Activated CD8-positive, alpha-beta T cell treated with anti-CD3 and anti-CD28 coated beads for 36 hours (primary cell): ENCODE measurements at regions not wholly inside any gene's neighbourhood (a gene's known extent, or its start where the extent isn't known, plus 50 kb on each side); places are given as distances from the start of the nearest gene placed in this dataset.

ENCODE experiments used
- ATAC-seq: fragments of 200-7000 bp; cut with Tn5 transposase; one replicate; pipeline ENCODE4 v1.10.0; 2021; ENCODE audit warnings: mild to moderate bottlenecking, moderate library complexity
- CTCF ChIA-PET: fragments of 350-600 bp; sonication (Branson Sonifier 250); formaldehyde crosslinking; loops from one replicate; lab custom pipeline; 2021; ENCODE audit warnings: antibody characterized with exemption; lab: Charles Lee
- POLR2A ChIA-PET: fragments of 350-600 bp; sonication (Branson Sonifier 250); formaldehyde crosslinking; loops from one replicate; lab custom pipeline; 2021; ENCODE audit warnings: antibody characterized with exemption; lab: Charles Lee
- DNase-seq: peaks from one replicate; pipeline ENCODE4 v3.0.0-alpha.2; 2020
- H3K27ac Mint-ChIP-seq: one replicate; pipeline ENCODE4 v1.8.0; 2021; ENCODE audit warnings: mild to moderate bottlenecking, mixed read lengths
- H3K27me3 Mint-ChIP-seq: one replicate; pipeline ENCODE4 v1.8.0; 2021; ENCODE audit warnings: mixed read lengths
- H3K36me3 Mint-ChIP-seq: one replicate; pipeline ENCODE4 v1.8.0; 2021; ENCODE audit warnings: low read depth, mixed read lengths
- H3K4me1 Mint-ChIP-seq: one replicate; pipeline ENCODE4 v1.8.0; 2021; ENCODE audit warnings: low read depth, mixed read lengths
- H3K4me3 Mint-ChIP-seq: one replicate; pipeline ENCODE4 v1.8.0; 2021; ENCODE audit warnings: mild to moderate bottlenecking, moderate library complexity, mixed read lengths
- H3K9me3 Mint-ChIP-seq: one replicate; pipeline ENCODE4 v1.8.0; 2021; ENCODE audit warnings: mixed read lengths
- intact Hi-C: fragments of 100-400 bp; cut with micrococcal nuclease; formaldehyde crosslinking; loops from one replicate; pipeline ENCODE4 v1.10.0; 2022
- TF ChIP-seq, protein P1 (sequence below): fragments of 200-600 bp; IDR thresholded peaks from one replicate; pipeline ENCODE4 v1.8.0; 2022; ENCODE audit warnings: antibody characterized with exemption, mild to moderate bottlenecking

DNA sequence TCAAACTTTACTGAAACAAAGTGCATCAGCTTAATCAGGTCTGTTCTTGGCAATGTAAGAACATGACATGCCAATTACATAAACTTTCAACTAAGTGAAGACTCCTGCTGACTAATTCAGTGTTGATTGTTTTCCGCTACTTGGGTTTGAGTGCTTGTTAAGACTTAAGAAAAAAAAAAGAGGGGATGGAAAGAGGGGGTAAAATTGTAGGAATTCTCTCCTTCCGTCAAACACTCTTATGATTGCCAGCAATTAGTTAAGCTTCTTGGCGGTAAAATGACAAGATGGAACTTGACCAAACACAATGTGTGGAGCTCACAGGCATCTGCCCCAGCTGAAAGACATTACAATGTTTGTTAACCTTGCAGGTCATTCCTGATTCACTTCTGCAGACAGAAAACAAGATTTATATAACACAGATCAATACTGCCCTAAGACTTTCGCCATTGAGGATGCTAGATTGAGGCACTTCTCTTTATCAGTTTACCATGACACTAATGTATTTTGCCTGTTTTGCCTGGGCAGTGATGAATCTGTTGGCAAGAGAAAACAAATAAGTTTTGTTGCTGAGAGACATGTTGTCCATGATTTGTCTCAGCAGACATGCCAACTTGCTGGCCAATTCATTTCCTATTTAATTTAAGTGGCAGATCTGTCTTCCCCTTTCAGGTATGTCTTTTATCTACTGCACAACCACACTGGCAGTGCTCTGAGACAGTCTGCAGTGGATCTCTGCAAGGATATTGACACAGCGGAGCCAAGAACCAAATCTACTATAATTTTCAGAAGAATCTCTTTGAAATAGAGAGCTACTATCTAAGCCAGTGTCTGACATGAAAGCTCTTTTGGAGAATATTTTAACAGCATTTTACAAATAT lies 410.0 kb upstream of the KCNH7 start:
- no peaks in the 10 kb centered on the region for H3K27me3 Mint-ChIP-seq
- no peaks in the 10 kb centered on the region for H3K36me3 Mint-ChIP-seq
- ChIA-PET CTCF (no interaction called here), POLR2A (no interaction called here)
- DNase-seq (no peak), ATAC-seq (no peak)
- H3K4me1 Mint-ChIP-seq: no peaks in the 10 kb centered on the region
- no peak overlapping the region for H3K27ac Mint-ChIP-seq
- intact Hi-C loops: no loop called here
- TF ChIP-seq, protein P1, sequence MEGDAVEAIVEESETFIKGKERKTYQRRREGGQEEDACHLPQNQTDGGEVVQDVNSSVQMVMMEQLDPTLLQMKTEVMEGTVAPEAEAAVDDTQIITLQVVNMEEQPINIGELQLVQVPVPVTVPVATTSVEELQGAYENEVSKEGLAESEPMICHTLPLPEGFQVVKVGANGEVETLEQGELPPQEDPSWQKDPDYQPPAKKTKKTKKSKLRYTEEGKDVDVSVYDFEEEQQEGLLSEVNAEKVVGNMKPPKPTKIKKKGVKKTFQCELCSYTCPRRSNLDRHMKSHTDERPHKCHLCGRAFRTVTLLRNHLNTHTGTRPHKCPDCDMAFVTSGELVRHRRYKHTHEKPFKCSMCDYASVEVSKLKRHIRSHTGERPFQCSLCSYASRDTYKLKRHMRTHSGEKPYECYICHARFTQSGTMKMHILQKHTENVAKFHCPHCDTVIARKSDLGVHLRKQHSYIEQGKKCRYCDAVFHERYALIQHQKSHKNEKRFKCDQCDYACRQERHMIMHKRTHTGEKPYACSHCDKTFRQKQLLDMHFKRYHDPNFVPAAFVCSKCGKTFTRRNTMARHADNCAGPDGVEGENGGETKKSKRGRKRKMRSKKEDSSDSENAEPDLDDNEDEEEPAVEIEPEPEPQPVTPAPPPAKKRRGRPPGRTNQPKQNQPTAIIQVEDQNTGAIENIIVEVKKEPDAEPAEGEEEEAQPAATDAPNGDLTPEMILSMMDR: no peak
- H3K4me3 Mint-ChIP-seq: no peak overlapping the region
- H3K9me3 Mint-ChIP-seq: no peaks in the 10 kb centered on the region

DNA sequence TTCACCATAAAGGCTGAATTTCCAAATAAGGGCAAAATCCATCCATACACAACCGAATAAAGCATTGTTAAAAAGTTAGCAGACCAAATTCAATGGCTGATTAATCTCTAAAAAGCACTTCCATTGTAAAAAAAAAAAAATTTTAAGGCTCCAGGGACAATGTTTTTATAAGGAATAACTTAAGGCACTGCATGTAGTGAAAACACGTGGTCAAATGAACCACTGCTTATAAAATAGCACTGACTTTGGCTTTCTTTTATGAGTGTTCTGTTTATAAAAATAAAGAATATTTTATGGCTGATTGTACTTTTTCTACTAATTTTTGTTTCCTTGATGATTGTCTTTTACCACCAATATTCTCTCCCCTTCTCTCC lies 409.3 kb upstream of the KCNH7 start:
- Mint-ChIP-seq H3K27me3 (no peaks in the 10 kb centered on the region), H3K4me1 (no peaks in the 10 kb centered on the region), H3K4me3 (no peak overlapping the region), H3K27ac (no peak overlapping the region), H3K36me3 (no peaks in the 10 kb centered on the region), H3K9me3 (no peaks in the 10 kb centered on the region)
- CTCF ChIA-PET: no interaction called here
- TF ChIP-seq, protein P1: no peak
- ATAC-seq (no peak), DNase-seq (no peak)
- POLR2A ChIA-PET: no interaction called here
- intact Hi-C loops: no loop called here

DNA sequence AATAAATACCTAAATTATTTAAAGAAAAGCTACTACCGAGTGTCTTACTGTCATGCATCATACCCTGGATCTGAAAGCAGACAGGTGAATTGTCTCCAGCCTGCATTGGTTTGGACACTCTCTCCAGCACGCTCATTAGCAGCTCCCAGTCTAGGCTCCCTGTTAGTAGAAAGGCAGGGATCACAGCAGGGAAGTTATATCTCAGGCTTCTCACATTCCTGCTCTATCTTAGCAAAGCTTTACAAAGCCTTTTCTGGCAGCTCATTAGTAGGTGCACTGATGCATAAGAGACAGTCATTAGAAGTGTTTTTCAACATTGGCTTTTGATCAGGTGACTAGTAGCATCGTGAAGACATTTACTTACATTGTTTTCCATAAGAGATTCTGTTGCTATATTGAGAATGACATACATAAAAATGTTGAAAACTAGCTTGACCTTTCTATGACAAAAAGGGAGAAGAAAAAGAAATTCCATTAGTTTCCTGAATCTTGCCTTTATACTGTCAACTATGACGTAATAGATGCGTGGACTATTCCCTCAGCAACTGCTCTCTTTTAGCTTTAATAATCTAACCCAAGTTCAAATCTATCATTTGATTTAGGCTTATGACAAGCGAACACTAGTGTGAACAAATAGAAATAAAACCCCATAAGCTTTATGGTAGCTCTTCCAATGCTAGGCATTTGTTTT lies 408.7 kb upstream of the KCNH7 start:
- H3K36me3 Mint-ChIP-seq: no peaks in the 10 kb centered on the region
- DNase-seq: no peak
- ChIA-PET CTCF (no interaction called here), POLR2A (interaction anchor here (0.6 kb wide), 1 partner anchor 1144 kb away, joined by 3 read pairs; no protein-coding TSS in a partner anchor)
- H3K9me3 Mint-ChIP-seq: no peaks in the 10 kb centered on the region
- no peak for ATAC-seq
- H3K27me3 Mint-ChIP-seq: no peaks in the 10 kb centered on the region
- H3K4me1 Mint-ChIP-seq: no peaks in the 10 kb centered on the region
- intact Hi-C loops: no loop called here
- TF ChIP-seq, protein P1: no peak
- no peak overlapping the region for H3K27ac Mint-ChIP-seq
- no peak overlapping the region for H3K4me3 Mint-ChIP-seq

DNA sequence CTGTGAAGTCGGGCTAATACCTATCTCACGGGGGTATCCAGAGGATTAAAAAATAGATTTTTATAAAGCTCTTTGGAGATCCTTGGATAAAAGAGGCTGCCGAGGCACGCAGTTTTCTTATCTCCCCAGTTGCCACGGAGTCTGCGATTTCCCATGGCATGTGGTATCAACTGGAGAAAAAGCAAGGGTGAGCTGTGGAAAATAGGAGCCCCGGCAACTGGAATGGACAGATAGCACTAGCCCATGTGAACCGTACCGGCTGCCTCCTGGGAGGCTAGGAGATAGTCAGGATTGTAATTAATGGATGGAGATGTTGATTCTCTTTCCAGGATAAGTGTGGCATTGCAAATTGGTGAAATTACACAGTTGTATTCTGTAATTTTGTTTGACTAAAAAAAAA lies 407.6 kb upstream of the KCNH7 start:
- DNase-seq (no peak), ATAC-seq (no peak)
- Mint-ChIP-seq H3K36me3 (no peaks in the 10 kb centered on the region), H3K27me3 (no peaks in the 10 kb centered on the region), H3K9me3 (peaks cover 4% of the 10 kb centered on the region), H3K27ac (no peak overlapping the region), H3K4me1 (no peaks in the 10 kb centered on the region), H3K4me3 (no peak overlapping the region)
- intact Hi-C loops: no loop called here
- POLR2A ChIA-PET: no interaction called here
- CTCF ChIA-PET: no interaction called here
- TF ChIP-seq, protein P1: no peak

DNA sequence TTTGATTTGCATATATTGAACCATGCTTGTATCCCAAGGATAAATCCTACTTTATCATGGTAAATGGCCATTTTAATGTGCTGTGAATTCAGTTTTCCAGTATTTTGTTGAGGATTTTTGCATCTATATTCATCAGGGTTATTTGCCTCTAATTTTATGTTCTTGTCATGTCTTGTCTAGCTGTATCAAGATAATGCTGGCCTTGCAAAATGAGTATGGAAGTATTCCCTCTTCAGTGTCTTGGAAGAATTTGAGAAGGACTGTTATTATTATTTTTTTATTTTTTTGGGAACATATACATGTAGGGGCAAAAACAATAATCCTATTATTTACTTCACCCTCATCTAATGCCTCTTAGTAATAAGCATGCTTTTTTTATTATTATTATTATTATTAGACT lies 398.0 kb upstream of the KCNH7 start:
- no peak overlapping the region for H3K27ac Mint-ChIP-seq
- no peaks in the 10 kb centered on the region for H3K36me3 Mint-ChIP-seq
- DNase-seq: no peak
- H3K9me3 Mint-ChIP-seq: peaks cover 14% of the 10 kb centered on the region
- ChIA-PET CTCF (no interaction called here), POLR2A (no interaction called here)
- ATAC-seq: no peak
- intact Hi-C loops: no loop called here
- H3K4me1 Mint-ChIP-seq: no peaks in the 10 kb centered on the region
- no peaks in the 10 kb centered on the region for H3K27me3 Mint-ChIP-seq
- TF ChIP-seq, protein P1: no peak
- no peak overlapping the region for H3K4me3 Mint-ChIP-seq
